KMS-11 (cell line): ENCODE measurements at regions not wholly inside any gene's neighbourhood (a gene's known extent, or its start where the extent isn't known, plus 50 kb on each side); places are given as distances from the start of the nearest gene placed in this dataset.

Experiments used
- H2AFZ ChIP-seq: fragments of 200-600 bp; sonication (generic); 2 replicates; pipeline ENCODE4 v1.6.1; 2016; ENCODE audit warnings: antibody characterized with exemption, mixed run types, low read depth
- H3K27ac ChIP-seq: fragments of 200-600 bp; sonication (generic); 2 replicates; pipeline ENCODE4 v1.6.1; 2016; ENCODE audit warnings: mild to moderate bottlenecking, mixed run types
- H3K27me3 ChIP-seq: fragments of 200-600 bp; sonication (generic); 2 replicates; pipeline ENCODE4 v1.6.1; 2017; ENCODE audit warnings: mild to moderate bottlenecking, low read depth, mixed run types, moderate library complexity; ENCODE audit not compliant: insufficient read depth
- H3K36me3 ChIP-seq: fragments of 200-600 bp; sonication (generic); 2 replicates; pipeline ENCODE4 v1.6.1; 2017; ENCODE audit warnings: mild to moderate bottlenecking, mixed run types; ENCODE audit not compliant: insufficient read depth
- H3K4me1 ChIP-seq: fragments of 200-600 bp; sonication (generic); 2 replicates; pipeline ENCODE4 v1.6.1; 2016; ENCODE audit warnings: mild to moderate bottlenecking, low read depth, mixed run types; ENCODE audit not compliant: poor library complexity, severe bottlenecking
- H3K4me2 ChIP-seq: fragments of 200-600 bp; sonication (generic); 2 replicates; pipeline ENCODE4 v1.7.0; 2016; ENCODE audit warnings: mild to moderate bottlenecking, mixed run types
- H3K4me3 ChIP-seq: fragments of 200-600 bp; sonication (generic); IDR thresholded peaks from 2 replicates; pipeline ENCODE4 v1.6.1; 2017; ENCODE audit warnings: low read depth, low read length, mixed read lengths; ENCODE audit not compliant: insufficient read depth
- H3K79me2 ChIP-seq: fragments of 200-600 bp; sonication (generic); 2 replicates; pipeline ENCODE4 v1.6.1; 2016; ENCODE audit warnings: low read depth, mixed run types; ENCODE audit not compliant: insufficient read depth
- H3K9ac ChIP-seq: fragments of 200-600 bp; sonication (generic); 2 replicates; pipeline ENCODE4 v1.6.1; 2016; ENCODE audit warnings: mild to moderate bottlenecking, mixed run types
- H4K20me1 ChIP-seq: fragments of 200-600 bp; sonication (generic); 2 replicates; pipeline ENCODE4 v1.6.1; 2016; ENCODE audit warnings: mild to moderate bottlenecking, mixed run types; ENCODE audit not compliant: insufficient read depth
- TF ChIP-seq, protein P1 (sequence below): fragments of 200-600 bp; sonication (generic); conservative IDR thresholded peaks from 2 replicates; pipeline ENCODE4 v1.6.1; 2017; ENCODE audit warnings: low read depth, mild to moderate bottlenecking, antibody characterized with exemption, low read length, moderate library complexity, mixed read lengths

DNA sequence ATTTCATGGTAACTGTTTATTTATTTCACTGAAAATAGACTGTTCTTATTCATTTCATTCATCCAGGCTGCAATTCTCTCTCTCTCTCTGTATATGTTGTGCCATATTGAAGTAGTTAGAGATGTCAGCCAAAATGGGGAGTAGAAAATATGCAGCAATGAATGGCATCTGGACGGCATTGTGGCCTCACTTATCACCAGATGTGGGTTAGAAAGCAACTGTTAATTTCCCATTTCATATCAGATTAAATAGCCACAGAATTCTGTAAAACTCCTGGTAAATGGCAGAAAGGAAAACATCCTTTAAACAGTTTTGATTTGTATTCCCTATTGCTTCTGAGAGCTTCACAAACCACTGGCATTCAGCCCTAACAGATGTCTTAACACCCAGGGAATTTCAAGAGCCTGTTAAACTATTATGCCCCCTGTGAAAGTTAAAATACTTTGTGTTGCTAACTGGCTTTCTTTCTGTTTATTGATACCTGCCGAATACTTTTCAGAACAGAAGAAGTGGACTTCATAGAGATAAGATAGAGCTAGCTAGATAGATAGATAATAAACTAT lies 1763.3 kb upstream of the MIR17HG start:
- H3K9ac ChIP-seq: no peak overlapping the region
- H3K27me3 ChIP-seq: no peaks in the 10 kb centered on the region
- H3K4me1 ChIP-seq: no peaks in the 10 kb centered on the region
- H3K36me3 ChIP-seq: no peaks in the 10 kb centered on the region
- no peak overlapping the region for H3K27ac ChIP-seq
- H2AFZ ChIP-seq: no peak overlapping the region
- no peaks in the 10 kb centered on the region for H4K20me1 ChIP-seq
- H3K4me2 ChIP-seq: no peak overlapping the region
- H3K4me3 ChIP-seq: no peak overlapping the region
- TF ChIP-seq, protein P1, sequence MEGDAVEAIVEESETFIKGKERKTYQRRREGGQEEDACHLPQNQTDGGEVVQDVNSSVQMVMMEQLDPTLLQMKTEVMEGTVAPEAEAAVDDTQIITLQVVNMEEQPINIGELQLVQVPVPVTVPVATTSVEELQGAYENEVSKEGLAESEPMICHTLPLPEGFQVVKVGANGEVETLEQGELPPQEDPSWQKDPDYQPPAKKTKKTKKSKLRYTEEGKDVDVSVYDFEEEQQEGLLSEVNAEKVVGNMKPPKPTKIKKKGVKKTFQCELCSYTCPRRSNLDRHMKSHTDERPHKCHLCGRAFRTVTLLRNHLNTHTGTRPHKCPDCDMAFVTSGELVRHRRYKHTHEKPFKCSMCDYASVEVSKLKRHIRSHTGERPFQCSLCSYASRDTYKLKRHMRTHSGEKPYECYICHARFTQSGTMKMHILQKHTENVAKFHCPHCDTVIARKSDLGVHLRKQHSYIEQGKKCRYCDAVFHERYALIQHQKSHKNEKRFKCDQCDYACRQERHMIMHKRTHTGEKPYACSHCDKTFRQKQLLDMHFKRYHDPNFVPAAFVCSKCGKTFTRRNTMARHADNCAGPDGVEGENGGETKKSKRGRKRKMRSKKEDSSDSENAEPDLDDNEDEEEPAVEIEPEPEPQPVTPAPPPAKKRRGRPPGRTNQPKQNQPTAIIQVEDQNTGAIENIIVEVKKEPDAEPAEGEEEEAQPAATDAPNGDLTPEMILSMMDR: no peak
- no peaks in the 10 kb centered on the region for H3K79me2 ChIP-seq

DNA sequence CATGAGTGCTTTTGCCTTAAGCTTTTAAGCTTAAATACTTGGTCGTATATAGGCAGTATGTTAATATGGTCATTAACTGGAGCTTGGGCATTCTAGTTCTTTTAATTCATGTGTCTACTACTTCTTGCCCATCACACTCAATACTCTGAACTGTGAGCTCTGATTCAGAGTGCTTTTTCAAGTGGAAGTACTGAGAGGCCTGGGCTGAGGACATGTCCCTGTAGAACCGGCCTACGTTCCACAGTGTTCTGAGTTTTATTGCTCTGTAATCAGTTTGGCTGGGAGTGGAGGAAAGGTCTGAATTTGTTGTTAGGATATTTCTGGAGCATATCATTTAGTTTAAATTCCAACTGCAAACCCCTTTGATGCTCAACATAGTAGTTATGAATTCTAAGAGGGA lies 1744.8 kb upstream of the MIR17HG start:
- H3K4me1 ChIP-seq: no peaks in the 10 kb centered on the region
- no peaks in the 10 kb centered on the region for H4K20me1 ChIP-seq
- H3K4me3 ChIP-seq: no peak overlapping the region
- no peaks in the 10 kb centered on the region for H3K27me3 ChIP-seq
- no peaks in the 10 kb centered on the region for H3K79me2 ChIP-seq
- H3K27ac ChIP-seq: no peak overlapping the region
- TF ChIP-seq, protein P1: no peak
- H3K9ac ChIP-seq: no peak overlapping the region
- no peaks in the 10 kb centered on the region for H3K36me3 ChIP-seq
- no peak overlapping the region for H2AFZ ChIP-seq
- no peak overlapping the region for H3K4me2 ChIP-seq

DNA sequence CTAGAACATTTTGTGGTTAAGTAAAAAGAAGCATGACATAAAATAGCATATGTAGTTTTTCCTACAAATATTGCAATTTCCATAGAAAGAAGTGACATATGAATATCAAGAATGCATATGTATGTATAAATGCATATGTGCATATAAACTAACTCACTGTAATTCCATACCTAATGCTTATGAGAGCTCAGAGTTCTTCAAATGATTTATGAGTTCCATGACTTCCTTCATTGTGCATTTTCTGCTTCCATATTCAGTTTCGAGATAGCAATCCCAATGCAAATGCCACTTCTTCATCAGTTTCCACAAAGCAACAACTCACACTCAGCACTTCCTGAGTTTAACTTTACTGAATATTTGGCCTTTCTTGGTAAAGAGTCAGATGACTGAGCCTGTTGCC lies 1744.3 kb upstream of the MIR17HG start:
- no peak overlapping the region for H2AFZ ChIP-seq
- H3K4me1 ChIP-seq: no peaks in the 10 kb centered on the region
- H3K36me3 ChIP-seq: no peaks in the 10 kb centered on the region
- no peaks in the 10 kb centered on the region for H4K20me1 ChIP-seq
- H3K27me3 ChIP-seq: no peaks in the 10 kb centered on the region
- TF ChIP-seq, protein P1: no peak
- no peak overlapping the region for H3K27ac ChIP-seq
- no peak overlapping the region for H3K4me2 ChIP-seq
- no peak overlapping the region for H3K4me3 ChIP-seq
- H3K9ac ChIP-seq: no peak overlapping the region
- no peaks in the 10 kb centered on the region for H3K79me2 ChIP-seq

DNA sequence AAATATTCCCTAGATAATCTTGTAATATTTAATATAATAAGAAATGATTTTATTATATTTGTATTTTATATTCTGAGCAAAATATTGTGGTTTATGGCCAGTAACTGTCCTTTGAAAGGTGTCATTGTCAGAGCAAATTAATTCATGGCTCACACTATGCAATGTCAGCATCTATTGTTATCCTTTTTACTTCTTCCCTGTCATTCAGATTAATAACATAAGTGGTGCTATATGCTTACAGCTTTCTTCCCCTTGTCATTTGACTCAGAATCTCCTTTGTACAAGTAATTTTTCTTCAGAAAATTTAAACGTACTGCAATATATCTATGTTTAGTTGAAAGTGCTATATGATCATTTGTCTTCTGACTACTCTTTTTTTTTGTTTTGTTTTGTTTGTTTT lies 1738.2 kb upstream of the MIR17HG start:
- TF ChIP-seq, protein P1: no peak
- H3K79me2 ChIP-seq: no peaks in the 10 kb centered on the region

DNA sequence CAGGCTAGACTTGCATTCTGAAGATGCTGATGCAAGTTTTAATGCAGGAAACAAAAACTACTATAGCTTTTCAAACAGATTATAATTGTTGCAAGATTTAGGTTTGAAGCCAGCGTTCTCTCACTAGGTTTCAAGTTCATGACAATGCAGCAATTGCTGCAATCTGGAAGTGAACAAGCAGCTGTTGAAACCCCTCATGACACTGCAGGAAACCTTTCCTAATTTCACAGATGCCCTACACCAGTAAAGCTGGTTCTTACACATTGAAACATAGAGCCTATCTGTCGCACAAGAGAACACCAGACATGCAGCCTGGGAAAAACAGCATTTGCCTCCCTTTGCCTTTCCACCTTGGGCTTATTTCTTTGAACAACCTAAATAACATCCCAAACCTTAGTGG lies 1737.2 kb upstream of the MIR17HG start:
- no peaks in the 10 kb centered on the region for H3K79me2 ChIP-seq
- H3K36me3 ChIP-seq: no peaks in the 10 kb centered on the region
- H3K4me1 ChIP-seq: no peaks in the 10 kb centered on the region
- H4K20me1 ChIP-seq: no peaks in the 10 kb centered on the region
- H3K4me2 ChIP-seq: no peak overlapping the region
- H3K27me3 ChIP-seq: no peaks in the 10 kb centered on the region
- no peak overlapping the region for H3K4me3 ChIP-seq
- no peak overlapping the region for H3K9ac ChIP-seq
- H2AFZ ChIP-seq: no peak overlapping the region
- TF ChIP-seq, protein P1: no peak
- H3K27ac ChIP-seq: no peak overlapping the region

More for the DNA sequence above, 1738.2 kb upstream of the MIR17HG start:
- H3K4me3 ChIP-seq: no peak overlapping the region
- no peaks in the 10 kb centered on the region for H3K4me1 ChIP-seq
- no peaks in the 10 kb centered on the region for H3K27me3 ChIP-seq
- H3K27ac ChIP-seq: no peak overlapping the region
- H3K4me2 ChIP-seq: no peak overlapping the region
- no peaks in the 10 kb centered on the region for H3K36me3 ChIP-seq
- H3K9ac ChIP-seq: no peak overlapping the region
- no peak overlapping the region for H2AFZ ChIP-seq
- no peaks in the 10 kb centered on the region for H4K20me1 ChIP-seq
